ENCODE measurements at regions not wholly inside any gene's neighbourhood (a gene's known extent, or its start where the extent isn't known, plus 50 kb on each side); places are given as distances from the start of the nearest gene placed in this dataset.

DNA sequence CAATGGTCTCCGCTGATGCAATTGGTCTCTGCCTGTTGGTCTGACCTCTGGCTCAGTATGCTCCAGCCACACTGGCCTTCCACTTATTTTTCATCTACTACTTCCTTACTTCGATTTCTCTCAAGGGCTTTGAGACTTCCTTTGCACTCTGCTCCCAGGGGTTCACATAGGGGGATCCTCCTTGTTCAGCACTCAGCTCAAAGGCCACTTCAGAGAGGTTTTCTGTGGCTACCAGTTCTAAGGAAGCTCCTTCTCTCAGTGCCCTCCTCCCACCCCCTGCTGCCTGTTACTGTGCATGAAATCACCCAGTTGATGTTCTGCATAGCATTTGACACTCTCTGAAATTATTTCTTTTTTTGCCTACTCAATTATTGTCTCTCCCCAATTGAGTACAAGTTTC is 476.4 kb downstream of the HS3ST3B1 start:
- 42% methylated on average over 2 of the region's 2 CpGs for WGBS (ENCODE audit: insufficient coverage, low coverage, low lambda C conversion rate, missing lambda C conversion rate)
- Histone ChIP-seq H3K36me3 (no peaks in the 10 kb centered on the region), H3K27ac (no peak overlapping the region), H3K4me3 (no peak overlapping the region), H3K9me3 (no peaks in the 10 kb centered on the region), H3K4me1 (no peaks in the 10 kb centered on the region), H3K27me3 (no peaks in the 10 kb centered on the region)
- ATAC-seq (no peak), DNase-seq (no peak)
- TF ChIP-seq CTCF (IDR thresholded peaks at IDR 0.05) (no peak), POLR2A (IDR thresholded peaks at IDR 0.05) (no peak)
- intact Hi-C loops (cut with DNase I) = no loop called here

DNA sequence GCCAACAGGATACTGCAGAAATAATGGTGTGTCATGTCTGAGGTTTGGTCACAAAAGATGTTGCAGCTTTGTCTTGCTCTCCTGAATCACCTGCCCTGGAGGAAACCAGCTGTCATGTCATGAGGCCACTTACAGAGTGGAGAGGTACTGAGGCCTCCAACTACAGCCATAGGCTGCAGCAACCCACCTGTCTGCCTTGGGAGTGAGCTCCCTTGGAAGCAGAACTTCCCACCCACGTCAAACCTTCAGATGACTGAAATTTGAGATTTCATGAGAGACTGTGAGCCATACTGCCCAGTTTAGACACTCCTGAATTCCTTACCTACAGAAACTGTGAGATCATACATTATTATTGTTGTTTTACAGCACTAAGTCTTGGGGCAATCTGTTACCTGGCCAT is 475.9 kb downstream of the HS3ST3B1 start:
- DNase-seq = no peak
- H3K4me1 ChIP-seq = no peaks in the 10 kb centered on the region
- WGBS (ENCODE audit: insufficient coverage, low coverage, low lambda C conversion rate, missing lambda C conversion rate) = no CpG with 5 or more reads among the region's 1 CpG
- no peaks in the 10 kb centered on the region for H3K9me3 ChIP-seq
- intact Hi-C loops (cut with DNase I) = no loop called here
- no peak overlapping the region for H3K4me3 ChIP-seq
- H3K36me3 ChIP-seq = no peaks in the 10 kb centered on the region
- ATAC-seq = no peak
- no peak for TF ChIP-seq POLR2A (IDR thresholded peaks at IDR 0.05)
- TF ChIP-seq CTCF (IDR thresholded peaks at IDR 0.05) = no peak
- H3K27ac ChIP-seq = no peak overlapping the region
- H3K27me3 ChIP-seq = no peaks in the 10 kb centered on the region

GRCh38 chr17:14775731-14776492 is 475.0 kb downstream of the HS3ST3B1 start:
- intact Hi-C loops (cut with DNase I) = no loop called here
- H3K27me3 ChIP-seq = no peaks in the 10 kb centered on the region
- no peak overlapping the region for H3K27ac ChIP-seq
- ATAC-seq (no peak), DNase-seq (no peak)
- TF ChIP-seq CTCF (IDR thresholded peaks at IDR 0.05) (no peak), POLR2A (IDR thresholded peaks at IDR 0.05) (no peak)
- no peak overlapping the region for H3K4me3 ChIP-seq
- H3K36me3 ChIP-seq = no peaks in the 10 kb centered on the region
- H3K9me3 ChIP-seq = no peaks in the 10 kb centered on the region
- WGBS (ENCODE audit: insufficient coverage, low coverage, low lambda C conversion rate, missing lambda C conversion rate) = 49% methylated on average over 8 of the region's 8 CpGs
- H3K4me1 ChIP-seq = no peaks in the 10 kb centered on the region

DNA sequence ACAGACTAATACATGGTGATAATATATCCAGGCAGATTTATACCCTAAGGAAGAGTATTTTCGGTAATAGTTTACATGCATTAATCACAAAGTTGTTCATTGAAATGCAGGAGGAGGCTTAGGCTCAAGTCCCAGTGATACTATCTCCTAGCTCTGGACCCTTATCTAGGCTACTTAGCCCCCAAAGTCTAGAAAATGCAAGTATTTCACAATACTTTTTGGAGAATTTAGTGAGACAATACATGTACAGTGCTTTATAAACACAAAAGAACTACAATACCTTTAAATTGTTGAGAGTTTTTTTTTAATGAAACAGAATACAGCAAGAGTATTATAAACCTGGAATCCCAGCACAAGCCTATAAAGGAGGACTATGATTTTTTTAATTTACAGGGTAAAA is 473.9 kb downstream of the HS3ST3B1 start:
- H3K4me3 ChIP-seq = no peak overlapping the region
- H3K27ac ChIP-seq = no peak overlapping the region
- H3K36me3 ChIP-seq = no peaks in the 10 kb centered on the region
- 75% methylated on average over 1 of the region's 1 CpG for WGBS (ENCODE audit: insufficient coverage, low coverage, low lambda C conversion rate, missing lambda C conversion rate)
- intact Hi-C loops (cut with DNase I) = no loop called here
- no peak for TF ChIP-seq CTCF (IDR thresholded peaks at IDR 0.05)
- TF ChIP-seq POLR2A (IDR thresholded peaks at IDR 0.05) = no peak
- no peak for DNase-seq
- H3K4me1 ChIP-seq = no peaks in the 10 kb centered on the region
- H3K27me3 ChIP-seq = no peaks in the 10 kb centered on the region
- no peaks in the 10 kb centered on the region for H3K9me3 ChIP-seq
- ATAC-seq = no peak

All from right lobe of liver (tissue), 6 donors.